AG04450 (cell line): ENCODE measurements at regions not wholly inside any gene's neighbourhood (a gene's known extent, or its start where the extent isn't known, plus 50 kb on each side); places are given as distances from the start of the nearest gene placed in this dataset.

Experiments
- CTCF ChIA-PET: fragments of 300-600, 350-600 bp; formaldehyde crosslinking; extraction: SDS; loops from one replicate; lab custom pipeline; 2022; ENCODE audit warnings: antibody characterized with exemption, inconsistent platforms; lab: Charles Lee
- POLR2A ChIA-PET: fragments of 350-600 bp; formaldehyde crosslinking; extraction: SDS; loops from one replicate; lab custom pipeline; 2021; ENCODE audit warnings: antibody characterized with exemption, inconsistent platforms; lab: Yijun Ruan, JAX
- DNase-seq: peaks from one replicate; pipeline ENCODE4 v3.0.0-alpha.2; 2011; ENCODE audit warnings: low read depth, low spot score
- H3K27ac ChIP-seq: one replicate; pipeline ENCODE4 v1.5.1; 2012; ENCODE audit warnings: low read depth, low read length, control low read depth
- H3K27me3 ChIP-seq: one replicate; pipeline ENCODE4 v1.6.0; 2012; ENCODE audit warnings: low read length; ENCODE audit not compliant: control insufficient read depth, insufficient read depth
- H3K4me3 ChIP-seq: 2 replicates; pipeline ENCODE4 v1.5.1; 2011; ENCODE audit warnings: mild to moderate bottlenecking, low read depth, low read length, control low read depth
- H3K9me3 ChIP-seq: 2 replicates; pipeline ENCODE4 v1.5.1; 2012; ENCODE audit warnings: low read length; ENCODE audit not compliant: control insufficient read depth, insufficient read depth
- TF ChIP-seq, protein P1 (sequence below): IDR thresholded peaks from 2 replicates; pipeline ENCODE4 v1.5.1; 2011; ENCODE audit warnings: low read depth, low read length, control low read depth, inconsistent platforms

DNA sequence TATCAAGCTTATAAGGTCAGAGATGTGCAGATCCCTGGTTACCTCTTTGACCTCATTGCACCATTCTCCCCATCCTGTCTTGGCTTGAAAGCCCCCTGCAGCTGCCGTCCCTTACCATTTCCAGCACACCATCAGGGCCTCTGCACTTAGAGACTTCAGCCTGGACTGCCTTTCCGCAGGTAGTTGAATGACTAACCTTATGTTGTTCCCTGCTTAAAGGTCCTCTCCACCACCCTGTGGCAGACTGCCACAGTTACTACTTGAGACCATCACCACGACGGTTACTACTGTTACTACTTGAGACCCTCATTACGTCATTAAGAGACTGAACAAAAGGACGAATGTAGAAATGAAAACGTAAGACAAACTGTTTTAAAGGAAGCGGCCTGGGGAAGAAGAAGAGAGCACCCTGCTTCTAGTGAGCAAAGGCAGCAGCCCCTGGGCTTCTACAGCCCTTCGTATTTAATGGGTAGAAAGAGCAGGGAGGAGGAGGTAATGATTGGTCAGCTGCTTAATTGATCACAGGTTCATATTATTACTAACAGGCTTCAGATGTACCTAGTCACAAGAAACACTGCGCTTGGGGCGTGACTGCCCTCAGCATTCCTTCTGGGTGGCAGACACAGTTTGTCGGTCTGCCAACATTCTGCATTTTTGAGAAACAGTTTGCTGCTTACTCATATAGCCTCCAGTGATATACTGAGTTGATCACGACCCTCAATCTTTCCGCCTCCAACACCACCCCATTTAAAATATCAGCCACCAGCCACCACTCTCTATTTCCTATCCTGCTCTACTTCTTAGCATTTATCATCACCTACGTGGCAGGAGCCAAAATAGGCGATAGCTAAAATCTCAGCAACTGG, 74.1 kb upstream of the PARD3 start:
- Histone ChIP-seq H3K27ac (no peak overlapping the region), H3K27me3 (peaks cover 8% of the 10 kb centered on the region), H3K4me3 (no peak overlapping the region), H3K9me3 (no peaks in the 10 kb centered on the region; the same call in 1 of the 2 replicates)
- POLR2A ChIA-PET: no interaction called here
- TF ChIP-seq, protein P1, sequence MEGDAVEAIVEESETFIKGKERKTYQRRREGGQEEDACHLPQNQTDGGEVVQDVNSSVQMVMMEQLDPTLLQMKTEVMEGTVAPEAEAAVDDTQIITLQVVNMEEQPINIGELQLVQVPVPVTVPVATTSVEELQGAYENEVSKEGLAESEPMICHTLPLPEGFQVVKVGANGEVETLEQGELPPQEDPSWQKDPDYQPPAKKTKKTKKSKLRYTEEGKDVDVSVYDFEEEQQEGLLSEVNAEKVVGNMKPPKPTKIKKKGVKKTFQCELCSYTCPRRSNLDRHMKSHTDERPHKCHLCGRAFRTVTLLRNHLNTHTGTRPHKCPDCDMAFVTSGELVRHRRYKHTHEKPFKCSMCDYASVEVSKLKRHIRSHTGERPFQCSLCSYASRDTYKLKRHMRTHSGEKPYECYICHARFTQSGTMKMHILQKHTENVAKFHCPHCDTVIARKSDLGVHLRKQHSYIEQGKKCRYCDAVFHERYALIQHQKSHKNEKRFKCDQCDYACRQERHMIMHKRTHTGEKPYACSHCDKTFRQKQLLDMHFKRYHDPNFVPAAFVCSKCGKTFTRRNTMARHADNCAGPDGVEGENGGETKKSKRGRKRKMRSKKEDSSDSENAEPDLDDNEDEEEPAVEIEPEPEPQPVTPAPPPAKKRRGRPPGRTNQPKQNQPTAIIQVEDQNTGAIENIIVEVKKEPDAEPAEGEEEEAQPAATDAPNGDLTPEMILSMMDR: no peak
- no peak for DNase-seq
- CTCF ChIA-PET: no interaction called here

GRCh38 chr10:34886906-34887642, 72.0 kb upstream of the PARD3 start:
- POLR2A ChIA-PET: interaction anchor here (0.7 kb wide), 2 partner anchors 163 to 1266 kb away, joined by 4 to 12 read pairs; no protein-coding TSS in a partner anchor
- DNase-seq: no peak
- TF ChIP-seq, protein P1: no peak
- H3K27ac ChIP-seq: no peak overlapping the region
- no peaks in the 10 kb centered on the region; the same call in 1 of the 2 replicates for H3K9me3 ChIP-seq
- H3K4me3 ChIP-seq: no peak overlapping the region
- CTCF ChIA-PET: interaction anchor here (0.7 kb wide), 1 partner anchor 365 kb away, joined by 4 read pairs; no protein-coding TSS in a partner anchor
- peaks cover 8% of the 10 kb centered on the region for H3K27me3 ChIP-seq

DNA sequence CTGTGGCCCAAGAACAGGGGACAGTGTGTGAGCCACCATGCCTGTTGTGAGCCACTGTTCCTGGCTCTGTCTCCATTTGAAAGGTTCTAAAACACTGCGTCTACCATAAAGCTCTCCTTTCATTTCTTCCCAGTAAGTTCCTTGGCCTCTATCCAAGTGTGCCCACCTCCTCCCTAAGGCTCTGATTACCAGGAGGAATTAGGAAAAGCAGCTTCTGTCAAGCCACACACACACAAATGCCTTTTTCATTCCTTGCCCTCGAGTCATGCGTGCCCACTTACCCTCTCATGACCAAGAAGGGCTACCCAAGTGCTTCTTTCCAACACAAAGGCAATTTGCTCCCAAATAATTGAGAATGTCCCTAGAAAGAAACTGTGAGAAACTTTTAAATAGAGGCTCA, 70.8 kb upstream of the PARD3 start:
- H3K27me3 ChIP-seq: peaks cover 5% of the 10 kb centered on the region
- POLR2A ChIA-PET: no interaction called here
- TF ChIP-seq, protein P1: no peak
- no peak overlapping the region for H3K27ac ChIP-seq
- no peak for DNase-seq
- CTCF ChIA-PET: no interaction called here
- no peak overlapping the region for H3K4me3 ChIP-seq
- no peaks in the 10 kb centered on the region; the same call in 1 of the 2 replicates for H3K9me3 ChIP-seq

GRCh38 chr10:34885011-34885410, 69.9 kb upstream of the PARD3 start:
- no peak for DNase-seq
- Histone ChIP-seq H3K27me3 (peaks cover 5% of the 10 kb centered on the region), H3K4me3 (no peak overlapping the region), H3K9me3 (no peaks in the 10 kb centered on the region; the same call in 1 of the 2 replicates), H3K27ac (no peak overlapping the region)
- ChIA-PET POLR2A (no interaction called here), CTCF (no interaction called here)
- TF ChIP-seq, protein P1: no peak
